ENCODE measurements at regions not wholly inside any gene's neighbourhood (a gene's known extent, or its start where the extent isn't known, plus 50 kb on each side); places are given as distances from the start of the nearest gene placed in this dataset.

DNA sequence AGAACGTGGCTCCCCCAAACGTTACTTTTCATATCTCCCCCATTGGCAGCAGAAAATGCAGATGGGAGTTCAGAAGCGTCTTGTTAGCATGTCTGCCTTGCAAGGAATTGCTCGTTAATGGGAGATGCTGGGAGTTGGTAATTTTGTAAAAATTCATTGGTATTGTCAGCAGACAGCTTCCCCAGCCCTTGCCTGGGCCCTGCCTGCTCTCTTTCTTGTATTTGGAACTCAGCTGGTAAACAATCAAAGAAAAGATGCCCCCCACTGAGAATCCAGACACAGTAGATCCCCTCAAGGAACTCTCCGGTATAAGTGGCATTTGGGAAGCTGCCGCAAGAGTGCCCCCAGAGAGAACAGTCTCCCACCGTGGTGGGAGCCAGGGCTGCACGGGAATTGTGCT is 94.4 kb upstream of the IGSF21 start (continued):
- TF ChIP-seq, protein P1, sequence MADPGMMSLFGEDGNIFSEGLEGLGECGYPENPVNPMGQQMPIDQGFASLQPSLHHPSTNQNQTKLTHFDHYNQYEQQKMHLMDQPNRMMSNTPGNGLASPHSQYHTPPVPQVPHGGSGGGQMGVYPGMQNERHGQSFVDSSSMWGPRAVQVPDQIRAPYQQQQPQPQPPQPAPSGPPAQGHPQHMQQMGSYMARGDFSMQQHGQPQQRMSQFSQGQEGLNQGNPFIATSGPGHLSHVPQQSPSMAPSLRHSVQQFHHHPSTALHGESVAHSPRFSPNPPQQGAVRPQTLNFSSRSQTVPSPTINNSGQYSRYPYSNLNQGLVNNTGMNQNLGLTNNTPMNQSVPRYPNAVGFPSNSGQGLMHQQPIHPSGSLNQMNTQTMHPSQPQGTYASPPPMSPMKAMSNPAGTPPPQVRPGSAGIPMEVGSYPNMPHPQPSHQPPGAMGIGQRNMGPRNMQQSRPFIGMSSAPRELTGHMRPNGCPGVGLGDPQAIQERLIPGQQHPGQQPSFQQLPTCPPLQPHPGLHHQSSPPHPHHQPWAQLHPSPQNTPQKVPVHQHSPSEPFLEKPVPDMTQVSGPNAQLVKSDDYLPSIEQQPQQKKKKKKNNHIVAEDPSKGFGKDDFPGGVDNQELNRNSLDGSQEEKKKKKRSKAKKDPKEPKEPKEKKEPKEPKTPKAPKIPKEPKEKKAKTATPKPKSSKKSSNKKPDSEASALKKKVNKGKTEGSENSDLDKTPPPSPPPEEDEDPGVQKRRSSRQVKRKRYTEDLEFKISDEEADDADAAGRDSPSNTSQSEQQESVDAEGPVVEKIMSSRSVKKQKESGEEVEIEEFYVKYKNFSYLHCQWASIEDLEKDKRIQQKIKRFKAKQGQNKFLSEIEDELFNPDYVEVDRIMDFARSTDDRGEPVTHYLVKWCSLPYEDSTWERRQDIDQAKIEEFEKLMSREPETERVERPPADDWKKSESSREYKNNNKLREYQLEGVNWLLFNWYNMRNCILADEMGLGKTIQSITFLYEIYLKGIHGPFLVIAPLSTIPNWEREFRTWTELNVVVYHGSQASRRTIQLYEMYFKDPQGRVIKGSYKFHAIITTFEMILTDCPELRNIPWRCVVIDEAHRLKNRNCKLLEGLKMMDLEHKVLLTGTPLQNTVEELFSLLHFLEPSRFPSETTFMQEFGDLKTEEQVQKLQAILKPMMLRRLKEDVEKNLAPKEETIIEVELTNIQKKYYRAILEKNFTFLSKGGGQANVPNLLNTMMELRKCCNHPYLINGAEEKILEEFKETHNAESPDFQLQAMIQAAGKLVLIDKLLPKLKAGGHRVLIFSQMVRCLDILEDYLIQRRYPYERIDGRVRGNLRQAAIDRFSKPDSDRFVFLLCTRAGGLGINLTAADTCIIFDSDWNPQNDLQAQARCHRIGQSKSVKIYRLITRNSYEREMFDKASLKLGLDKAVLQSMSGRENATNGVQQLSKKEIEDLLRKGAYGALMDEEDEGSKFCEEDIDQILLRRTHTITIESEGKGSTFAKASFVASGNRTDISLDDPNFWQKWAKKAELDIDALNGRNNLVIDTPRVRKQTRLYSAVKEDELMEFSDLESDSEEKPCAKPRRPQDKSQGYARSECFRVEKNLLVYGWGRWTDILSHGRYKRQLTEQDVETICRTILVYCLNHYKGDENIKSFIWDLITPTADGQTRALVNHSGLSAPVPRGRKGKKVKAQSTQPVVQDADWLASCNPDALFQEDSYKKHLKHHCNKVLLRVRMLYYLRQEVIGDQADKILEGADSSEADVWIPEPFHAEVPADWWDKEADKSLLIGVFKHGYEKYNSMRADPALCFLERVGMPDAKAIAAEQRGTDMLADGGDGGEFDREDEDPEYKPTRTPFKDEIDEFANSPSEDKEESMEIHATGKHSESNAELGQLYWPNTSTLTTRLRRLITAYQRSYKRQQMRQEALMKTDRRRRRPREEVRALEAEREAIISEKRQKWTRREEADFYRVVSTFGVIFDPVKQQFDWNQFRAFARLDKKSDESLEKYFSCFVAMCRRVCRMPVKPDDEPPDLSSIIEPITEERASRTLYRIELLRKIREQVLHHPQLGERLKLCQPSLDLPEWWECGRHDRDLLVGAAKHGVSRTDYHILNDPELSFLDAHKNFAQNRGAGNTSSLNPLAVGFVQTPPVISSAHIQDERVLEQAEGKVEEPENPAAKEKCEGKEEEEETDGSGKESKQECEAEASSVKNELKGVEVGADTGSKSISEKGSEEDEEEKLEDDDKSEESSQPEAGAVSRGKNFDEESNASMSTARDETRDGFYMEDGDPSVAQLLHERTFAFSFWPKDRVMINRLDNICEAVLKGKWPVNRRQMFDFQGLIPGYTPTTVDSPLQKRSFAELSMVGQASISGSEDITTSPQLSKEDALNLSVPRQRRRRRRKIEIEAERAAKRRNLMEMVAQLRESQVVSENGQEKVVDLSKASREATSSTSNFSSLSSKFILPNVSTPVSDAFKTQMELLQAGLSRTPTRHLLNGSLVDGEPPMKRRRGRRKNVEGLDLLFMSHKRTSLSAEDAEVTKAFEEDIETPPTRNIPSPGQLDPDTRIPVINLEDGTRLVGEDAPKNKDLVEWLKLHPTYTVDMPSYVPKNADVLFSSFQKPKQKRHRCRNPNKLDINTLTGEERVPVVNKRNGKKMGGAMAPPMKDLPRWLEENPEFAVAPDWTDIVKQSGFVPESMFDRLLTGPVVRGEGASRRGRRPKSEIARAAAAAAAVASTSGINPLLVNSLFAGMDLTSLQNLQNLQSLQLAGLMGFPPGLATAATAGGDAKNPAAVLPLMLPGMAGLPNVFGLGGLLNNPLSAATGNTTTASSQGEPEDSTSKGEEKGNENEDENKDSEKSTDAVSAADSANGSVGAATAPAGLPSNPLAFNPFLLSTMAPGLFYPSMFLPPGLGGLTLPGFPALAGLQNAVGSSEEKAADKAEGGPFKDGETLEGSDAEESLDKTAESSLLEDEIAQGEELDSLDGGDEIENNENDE (IDR thresholded peaks at IDR 0.05; ENCODE audit: insufficient replicate concordance, low read length), result no peak
- TF ChIP-seq NRF1 (IDR thresholded peaks at IDR 0.05; ENCODE audit: low read depth, low read length) (no peak), ASH2L (IDR thresholded peaks at IDR 0.05; ENCODE audit: low read length) (no peak), TEAD4 (IDR thresholded peaks at IDR 0.05; ENCODE audit: low read depth, low read length) (no peak), EGR1 (IDR thresholded peaks at IDR 0.05; ENCODE audit: borderline replicate concordance, low read depth, low read length) (no peak)
